Astrocyte (in vitro differentiated cells and primary cell): ENCODE measurements at regions not wholly inside any gene's neighbourhood (a gene's known extent, or its start where the extent isn't known, plus 50 kb on each side); places are given as distances from the start of the nearest gene placed in this dataset.

ENCODE experiments used
- DNase-seq: peaks from one replicate; pipeline ENCODE4 v3.0.0-alpha.2; 2010; ENCODE audit warnings: low read depth
- FAIRE-seq: peaks from 2 replicates; lab custom pipeline; 2011; peaks lifted over from hg19 to GRCh38; lab: Jason Lieb, UNC
- H2AFZ ChIP-seq: 2 replicates; pipeline ENCODE4 v1.6.0; 2012; ENCODE audit warnings: low read depth, low read length, inconsistent platforms
- H3K27ac ChIP-seq: 2 replicates; pipeline ENCODE4 v1.5.1; 2011; ENCODE audit warnings: low read depth, low read length, inconsistent platforms
- H3K27me3 ChIP-seq: 2 replicates; pipeline ENCODE4 v1.6.0; 2011; ENCODE audit warnings: low read length, inconsistent platforms; ENCODE audit not compliant: insufficient read depth
- H3K36me3 ChIP-seq: 2 replicates; pipeline ENCODE4 v1.5.1; 2011; ENCODE audit warnings: low read length, inconsistent platforms; ENCODE audit not compliant: insufficient read depth
- H3K4me1 ChIP-seq: 2 replicates; pipeline ENCODE4 v1.5.1; 2011; ENCODE audit warnings: low read length, inconsistent platforms; ENCODE audit not compliant: insufficient read depth
- H3K4me2 ChIP-seq: 2 replicates; pipeline ENCODE4 v1.6.0; 2012; ENCODE audit warnings: low read length, inconsistent platforms
- H3K4me3 ChIP-seq: 2 replicates; pipeline ENCODE4 v1.5.1; 2011; ENCODE audit warnings: low read depth, mild to moderate bottlenecking, low read length, inconsistent platforms; ENCODE audit not compliant: insufficient read depth
- H3K79me2 ChIP-seq: 2 replicates; pipeline ENCODE4 v1.6.0; 2012; ENCODE audit warnings: mild to moderate bottlenecking, low read length, inconsistent platforms; ENCODE audit not compliant: insufficient read depth
- H3K9ac ChIP-seq: 2 replicates; pipeline ENCODE4 v1.6.0; 2012; ENCODE audit warnings: mild to moderate bottlenecking, low read length, inconsistent platforms
- H3K9me3 ChIP-seq: 2 replicates; pipeline ENCODE4 v1.5.1; 2012; ENCODE audit warnings: low read depth, mild to moderate bottlenecking, low read length, inconsistent platforms; ENCODE audit not compliant: insufficient read depth
- H4K20me1 ChIP-seq: 2 replicates; pipeline ENCODE4 v1.6.0; 2012; ENCODE audit warnings: low read length, inconsistent platforms; ENCODE audit not compliant: insufficient read depth
- H3K27ac Mint-ChIP-seq: one replicate; pipeline ENCODE4 v1.8.0; 2021; ENCODE audit warnings: mild to moderate bottlenecking, mixed read lengths; ENCODE audit not compliant: unreplicated experiment
- H3K27me3 Mint-ChIP-seq: one replicate; pipeline ENCODE4 v1.8.0; 2021; ENCODE audit warnings: low read depth, mixed read lengths; ENCODE audit not compliant: unreplicated experiment
- H3K36me3 Mint-ChIP-seq: one replicate; pipeline ENCODE4 v1.8.0; 2021; ENCODE audit warnings: low read depth, mixed read lengths; ENCODE audit not compliant: unreplicated experiment
- H3K4me1 Mint-ChIP-seq: one replicate; pipeline ENCODE4 v1.8.0; 2021; ENCODE audit warnings: low read depth, mixed read lengths; ENCODE audit not compliant: unreplicated experiment
- H3K4me3 Mint-ChIP-seq: one replicate; pipeline ENCODE4 v1.8.0; 2021; ENCODE audit warnings: mild to moderate bottlenecking, moderate library complexity, mixed read lengths; ENCODE audit not compliant: unreplicated experiment
- H3K9me3 Mint-ChIP-seq: one replicate; pipeline ENCODE4 v1.8.0; 2021; ENCODE audit warnings: mild to moderate bottlenecking, mixed read lengths; ENCODE audit not compliant: unreplicated experiment
- EZH2 ChIP-seq: IDR thresholded peaks from 2 replicates; pipeline ENCODE4 v1.6.1; 2012; ENCODE audit warnings: mild to moderate bottlenecking, low read length, inconsistent platforms; ENCODE audit not compliant: insufficient read depth
- TF ChIP-seq, protein P1 (sequence below): IDR thresholded peaks from 2 replicates; pipeline ENCODE4 v1.5.1; 2011; ENCODE audit warnings: low read depth, mild to moderate bottlenecking, inconsistent platforms, low read length, moderate library complexity; ENCODE audit not compliant: insufficient read depth

- Histone ChIP-seq H3K27me3 (no peaks in the 10 kb centered on the region), H3K4me2 (no peak overlapping the region), H3K4me3 (no peak overlapping the region), H3K9me3 (no peaks in the 10 kb centered on the region), H4K20me1 (no peaks in the 10 kb centered on the region), H3K79me2 (no peaks in the 10 kb centered on the region), H3K9ac (no peak overlapping the region), H3K4me1 (peaks cover 5% of the 10 kb centered on the region), H3K36me3 (no peaks in the 10 kb centered on the region), H3K27ac (no peak overlapping the region), H2AFZ (no peak overlapping the region)
- DNase-seq, result no peak
- H3K9me3 Mint-ChIP-seq, result no peaks in the 10 kb centered on the region
- H3K27me3 Mint-ChIP-seq, result peaks cover 22% of the 10 kb centered on the region
- FAIRE-seq, result no peak
- peaks cover 4% of the 10 kb centered on the region for H3K4me1 Mint-ChIP-seq
- H3K4me3 Mint-ChIP-seq, result no peak overlapping the region
- no peak for TF ChIP-seq EZH2
- TF ChIP-seq, protein P1, sequence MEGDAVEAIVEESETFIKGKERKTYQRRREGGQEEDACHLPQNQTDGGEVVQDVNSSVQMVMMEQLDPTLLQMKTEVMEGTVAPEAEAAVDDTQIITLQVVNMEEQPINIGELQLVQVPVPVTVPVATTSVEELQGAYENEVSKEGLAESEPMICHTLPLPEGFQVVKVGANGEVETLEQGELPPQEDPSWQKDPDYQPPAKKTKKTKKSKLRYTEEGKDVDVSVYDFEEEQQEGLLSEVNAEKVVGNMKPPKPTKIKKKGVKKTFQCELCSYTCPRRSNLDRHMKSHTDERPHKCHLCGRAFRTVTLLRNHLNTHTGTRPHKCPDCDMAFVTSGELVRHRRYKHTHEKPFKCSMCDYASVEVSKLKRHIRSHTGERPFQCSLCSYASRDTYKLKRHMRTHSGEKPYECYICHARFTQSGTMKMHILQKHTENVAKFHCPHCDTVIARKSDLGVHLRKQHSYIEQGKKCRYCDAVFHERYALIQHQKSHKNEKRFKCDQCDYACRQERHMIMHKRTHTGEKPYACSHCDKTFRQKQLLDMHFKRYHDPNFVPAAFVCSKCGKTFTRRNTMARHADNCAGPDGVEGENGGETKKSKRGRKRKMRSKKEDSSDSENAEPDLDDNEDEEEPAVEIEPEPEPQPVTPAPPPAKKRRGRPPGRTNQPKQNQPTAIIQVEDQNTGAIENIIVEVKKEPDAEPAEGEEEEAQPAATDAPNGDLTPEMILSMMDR, result no peak
- H3K27ac Mint-ChIP-seq, result no peak overlapping the region
- no peaks in the 10 kb centered on the region for H3K36me3 Mint-ChIP-seq
These were observed 202.9 kb upstream of the MSX2 start for GRCh38 chr5:174521449-174521848.

DNA sequence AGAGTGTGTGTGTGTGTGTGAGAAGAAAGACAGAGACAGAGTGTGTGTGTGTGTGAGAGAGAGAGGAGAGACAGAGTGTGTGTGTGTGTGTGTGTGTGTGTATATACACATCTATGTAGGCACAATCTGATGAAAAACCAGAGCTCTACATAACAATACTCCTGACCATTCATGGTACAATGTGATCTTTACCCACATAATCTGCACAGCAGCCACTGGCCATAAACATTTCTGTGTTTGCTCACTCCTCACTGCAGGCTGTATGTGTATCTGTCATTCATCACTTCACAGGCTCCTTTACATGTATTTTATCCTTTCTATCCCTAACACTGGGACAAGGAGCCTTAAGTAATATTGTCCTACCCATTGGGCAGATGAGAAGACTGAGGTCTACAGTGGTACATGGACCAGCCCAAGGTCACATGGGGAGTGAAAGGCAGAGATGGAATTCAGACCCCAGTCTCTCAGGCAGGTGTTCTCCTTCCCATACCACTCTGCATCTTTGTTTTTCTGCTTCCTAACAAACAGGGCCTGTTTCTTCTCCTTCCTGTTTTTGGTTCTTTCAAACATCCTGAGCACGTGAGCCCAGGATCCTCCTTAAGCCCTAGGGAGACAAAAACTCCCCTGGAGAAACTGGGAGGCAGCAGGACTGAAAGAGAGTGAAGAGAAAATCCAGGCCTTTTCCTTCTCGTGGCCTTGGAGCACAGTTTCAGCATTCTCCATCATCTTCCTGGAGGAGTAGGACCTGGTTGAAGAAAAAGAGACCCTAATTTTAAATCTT, 201.7 kb upstream of the MSX2 start:
- H3K27me3 Mint-ChIP-seq, result peaks cover 22% of the 10 kb centered on the region

More for the DNA sequence above, 201.7 kb upstream of the MSX2 start:
- H3K4me1 ChIP-seq, result peaks cover 5% of the 10 kb centered on the region
- no peaks in the 10 kb centered on the region for H3K36me3 ChIP-seq
- TF ChIP-seq, protein P1, result no peak
- TF ChIP-seq EZH2, result no peak
- no peaks in the 10 kb centered on the region for H3K79me2 ChIP-seq
- H4K20me1 ChIP-seq, result no peaks in the 10 kb centered on the region
- Mint-ChIP-seq H3K9me3 (no peaks in the 10 kb centered on the region), H3K27ac (no peak overlapping the region), H3K36me3 (no peaks in the 10 kb centered on the region), H3K4me1 (peaks cover 4% of the 10 kb centered on the region), H3K4me3 (no peak overlapping the region)
- no peaks in the 10 kb centered on the region for H3K27me3 ChIP-seq
- no peak overlapping the region for H3K4me3 ChIP-seq
- FAIRE-seq (no peak), DNase-seq (no peak)
- no peaks in the 10 kb centered on the region for H3K9me3 ChIP-seq
- H2AFZ ChIP-seq, result no peak overlapping the region
- H3K9ac ChIP-seq, result no peak overlapping the region
- H3K4me2 ChIP-seq, result no peak overlapping the region
- H3K27ac ChIP-seq, result no peak overlapping the region
